HG03342 (cell line): ENCODE measurements at regions not wholly inside any gene's neighbourhood (a gene's known extent, or its start where the extent isn't known, plus 50 kb on each side); places are given as distances from the start of the nearest gene placed in this dataset.

Source experiments
- ATAC-seq: cut with Tn5 transposase; IDR thresholded peaks from one replicate; pipeline ENCODE4 v1.9.1; 2021; ENCODE audit warnings: mild to moderate bottlenecking, moderate library complexity; ENCODE audit not compliant: unreplicated experiment

DNA sequence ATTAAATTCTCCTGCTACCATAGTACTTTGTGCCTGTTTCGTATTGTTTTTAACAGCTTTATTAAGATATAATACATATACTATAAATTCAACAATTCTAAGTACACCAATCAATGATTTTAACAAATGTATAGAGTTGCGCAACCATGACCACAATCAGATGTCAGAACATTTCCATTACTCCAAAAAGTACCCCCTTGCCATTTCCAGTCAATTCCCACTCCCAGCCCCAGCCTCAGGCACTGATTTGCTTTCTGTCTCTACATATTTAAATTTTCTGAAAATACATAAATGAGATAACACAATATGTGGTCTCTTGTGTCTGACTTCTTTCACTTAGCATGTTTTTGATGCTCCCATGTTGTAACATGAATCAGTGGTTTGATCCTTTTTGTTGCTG lies 193.9 kb downstream of the FIGN start:
- ATAC-seq, result no peak

DNA sequence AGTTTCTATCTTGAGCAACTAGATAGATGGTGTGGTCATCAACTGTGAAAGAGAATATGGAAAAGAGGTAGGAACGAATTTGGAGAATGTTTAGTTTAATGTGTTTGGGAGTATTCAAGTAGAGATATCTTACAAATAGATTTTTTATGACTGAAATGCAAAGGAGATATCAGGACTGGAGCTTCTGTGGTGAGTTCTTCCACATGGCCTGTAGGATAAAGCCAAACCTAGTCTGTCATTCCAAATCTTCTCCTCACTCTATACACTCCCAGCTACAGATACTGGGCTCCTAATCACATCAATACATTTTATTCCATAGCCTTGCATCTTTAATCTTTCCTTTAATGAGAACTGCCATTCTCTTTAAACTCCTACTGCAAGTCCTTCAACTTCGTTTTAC lies 194.3 kb downstream of the FIGN start:
- no peak for ATAC-seq

DNA sequence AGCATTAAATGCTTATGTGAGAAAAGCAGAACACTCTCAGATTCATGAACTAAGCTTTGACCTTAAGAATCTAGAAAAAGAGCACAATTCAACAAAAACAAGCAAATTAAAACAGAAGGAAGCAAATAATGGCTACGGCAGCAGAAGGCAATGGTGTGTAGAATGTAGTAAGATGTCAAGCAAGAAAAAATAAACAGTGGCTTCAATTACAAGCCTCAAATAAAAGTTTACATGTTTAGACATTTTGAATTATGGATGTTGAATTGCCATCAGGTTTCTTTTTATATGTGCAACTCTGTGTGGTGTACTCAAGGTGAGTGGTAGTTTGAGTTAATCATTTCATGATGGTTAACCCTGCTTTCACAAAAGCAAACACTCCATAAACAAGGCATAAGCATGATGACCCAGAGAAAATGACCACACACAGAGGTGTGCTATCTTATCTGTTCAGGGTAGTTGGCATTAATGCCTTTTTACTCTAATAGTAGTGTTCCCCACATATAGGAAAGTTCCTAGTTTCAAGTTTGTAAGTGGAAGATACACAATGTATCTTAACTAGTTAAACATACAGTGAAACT lies 207.1 kb downstream of the FIGN start:
- ATAC-seq, result peak; percentile 50

DNA sequence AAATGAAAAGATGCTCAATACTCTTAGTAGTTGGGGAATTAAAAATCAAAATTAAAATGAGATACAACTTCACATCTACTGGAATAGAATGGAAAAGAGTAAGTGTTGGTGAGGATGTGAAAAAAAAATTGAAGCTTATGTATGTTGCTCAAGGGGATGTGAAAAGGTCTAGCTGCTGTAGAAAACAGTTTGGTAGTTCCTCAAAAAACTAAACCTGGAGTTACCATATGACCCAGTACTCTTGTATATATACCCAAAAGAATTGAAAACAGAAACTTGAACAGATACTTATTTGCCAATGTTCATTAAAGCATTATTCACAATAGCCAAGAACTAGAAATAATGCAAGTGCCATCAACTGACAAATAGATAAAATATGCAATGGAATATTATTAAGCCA lies 208.4 kb downstream of the FIGN start:
- no peak for ATAC-seq

DNA sequence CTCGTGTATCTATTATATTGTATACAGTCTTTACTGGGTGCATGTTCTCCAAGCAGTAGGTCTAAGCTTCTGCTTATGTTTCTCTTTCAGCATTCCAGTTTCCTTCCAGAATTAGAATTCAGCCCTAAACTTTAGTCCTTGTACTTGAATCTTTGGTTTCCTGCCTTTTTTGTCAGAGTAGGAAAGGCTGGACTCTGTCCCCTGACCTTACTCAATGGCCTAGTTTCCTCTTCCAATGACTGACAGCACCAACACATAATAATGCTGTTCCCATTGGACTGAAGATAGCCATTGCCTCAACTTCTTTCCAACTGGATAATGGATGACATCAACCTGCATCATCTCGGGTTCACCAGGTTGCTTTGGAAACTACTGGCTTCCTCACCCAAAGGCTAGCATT lies 217.0 kb downstream of the FIGN start:
- ATAC-seq, result no peak

DNA sequence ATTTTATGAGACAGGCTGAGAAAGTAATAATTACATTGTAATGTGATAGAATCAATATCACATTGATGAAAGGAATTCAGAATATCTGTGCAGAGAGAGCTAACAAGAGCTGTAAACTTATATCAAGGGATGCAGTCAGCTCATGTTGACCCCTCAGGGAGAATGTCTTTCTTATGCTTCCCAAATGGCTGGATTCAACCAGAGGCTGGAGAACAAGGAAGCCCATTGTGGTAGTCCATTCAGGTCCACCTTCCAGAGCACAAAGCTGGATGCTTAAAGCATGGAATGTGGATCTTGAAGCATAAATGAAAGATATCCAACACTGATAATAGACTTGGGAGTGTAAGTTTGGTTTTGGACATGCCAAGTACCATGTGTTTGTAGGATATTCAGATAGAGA lies 220.0 kb downstream of the FIGN start:
- no peak for ATAC-seq

DNA sequence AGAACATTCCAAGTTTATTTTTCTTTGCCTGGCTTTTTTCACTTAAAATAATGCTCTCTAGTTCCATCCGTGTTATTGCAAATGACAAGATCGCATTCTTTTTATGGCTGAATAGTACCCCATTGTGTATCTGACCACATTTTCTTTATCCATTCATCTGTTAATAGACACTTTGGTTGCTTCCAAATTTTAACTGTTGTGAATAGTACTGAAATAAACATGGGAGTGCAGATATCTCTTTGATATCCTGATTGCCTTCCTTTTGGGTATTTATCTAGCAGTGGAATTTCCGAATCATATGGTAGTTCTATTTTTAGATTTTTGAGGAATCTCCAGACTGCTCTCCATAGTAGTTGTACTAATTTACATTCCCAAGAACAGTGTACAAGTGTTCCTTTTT lies 230.5 kb downstream of the FIGN start:
- no peak for ATAC-seq

DNA sequence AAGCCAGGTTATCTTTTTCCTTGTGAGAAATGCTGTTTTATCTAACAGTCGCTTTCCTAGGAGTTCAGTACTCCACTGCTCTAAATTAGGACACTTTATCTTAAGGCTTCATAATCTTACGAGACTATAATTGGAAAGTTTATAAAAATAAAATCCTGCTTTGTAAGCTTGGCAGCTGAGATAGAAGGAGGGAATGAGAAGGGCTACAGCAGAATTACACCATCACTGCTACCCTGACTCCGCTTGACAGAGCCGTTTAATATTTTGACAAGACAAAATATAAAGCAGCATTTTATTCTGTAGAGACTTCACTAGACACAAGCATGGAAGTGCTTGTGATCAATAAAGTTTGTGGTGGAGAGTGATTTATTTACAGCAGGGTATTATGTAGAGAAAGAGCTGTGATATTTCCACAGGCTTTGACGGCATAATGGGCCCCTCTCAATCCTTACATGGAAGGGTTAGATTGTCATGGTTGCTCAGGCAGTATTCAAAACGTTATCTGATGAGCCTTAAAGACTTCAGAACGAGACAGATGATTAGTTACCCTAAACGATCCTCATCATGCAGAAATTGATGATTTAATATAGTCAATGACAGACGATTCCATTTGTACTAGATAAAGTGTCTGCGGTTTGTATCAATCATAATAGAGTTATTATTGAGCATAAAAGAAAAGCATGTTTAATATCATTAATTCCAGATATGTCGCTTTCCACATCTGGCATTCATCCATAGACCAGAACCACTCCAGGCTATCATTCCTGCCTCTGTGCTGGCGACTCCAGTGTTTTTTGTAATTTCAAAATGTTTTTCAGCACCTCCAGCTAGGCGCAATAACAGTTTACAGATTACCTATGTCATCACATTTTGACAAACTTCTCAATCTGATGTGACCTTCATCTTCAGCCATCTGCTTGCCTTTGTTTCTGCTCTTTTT lies 242.2 kb downstream of the FIGN start:
- ATAC-seq, result no peak

DNA sequence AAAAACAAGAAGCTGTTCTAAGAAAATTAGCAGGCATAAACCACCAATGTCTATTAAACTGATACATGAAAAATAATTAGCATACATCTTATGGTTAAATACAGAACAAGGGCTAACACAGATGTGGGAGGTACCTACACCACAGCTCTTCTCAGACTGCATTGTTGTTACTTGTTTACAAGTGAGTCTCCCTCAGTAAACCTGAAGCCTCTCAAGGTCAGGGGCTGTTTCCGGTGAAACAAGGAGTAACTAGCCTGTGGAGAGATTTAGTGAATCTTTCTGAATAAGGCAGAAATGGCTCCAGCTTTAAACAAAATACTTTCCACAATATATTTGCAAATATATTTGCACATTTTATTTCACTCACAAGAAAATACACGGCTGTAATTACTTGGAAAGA lies 244.0 kb downstream of the FIGN start:
- ATAC-seq, result no peak

DNA sequence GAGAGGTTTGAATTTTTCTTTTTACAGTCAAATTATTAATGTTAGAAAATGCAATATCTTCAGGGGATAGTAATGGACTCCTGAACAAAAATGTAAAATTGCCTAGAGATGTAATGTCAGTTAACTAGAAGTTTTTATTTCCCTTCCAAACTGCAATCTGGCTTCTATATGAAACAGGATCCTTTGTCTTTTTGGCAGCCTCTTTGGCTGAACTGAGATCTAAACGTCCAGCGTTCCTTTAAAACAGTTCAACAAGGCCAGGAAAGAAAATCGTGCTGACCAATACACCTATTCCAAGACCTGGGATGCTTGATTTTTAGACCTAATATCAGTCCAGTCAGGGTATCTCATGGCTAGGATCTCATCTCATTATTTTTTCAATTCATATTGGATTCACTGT lies 245.5 kb downstream of the FIGN start:
- no peak for ATAC-seq

DNA sequence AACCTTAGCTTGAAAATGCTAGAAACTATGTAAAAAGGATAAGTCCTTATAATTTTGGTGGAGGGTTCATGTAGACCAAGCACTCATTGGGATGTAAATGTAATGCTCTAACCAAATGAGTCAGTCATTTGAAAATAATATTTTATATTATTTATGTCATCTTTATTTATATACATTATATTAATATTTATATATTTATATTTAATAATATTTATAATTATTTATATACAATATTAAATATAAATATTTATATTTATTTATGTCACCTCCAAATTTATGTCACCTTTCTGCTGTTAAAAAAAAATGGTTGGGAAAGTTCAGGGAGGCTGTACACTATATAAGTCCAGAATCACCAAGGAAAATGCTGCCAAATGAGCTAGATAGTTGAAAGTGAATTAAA lies 254.3 kb downstream of the FIGN start:
- no peak for ATAC-seq

DNA sequence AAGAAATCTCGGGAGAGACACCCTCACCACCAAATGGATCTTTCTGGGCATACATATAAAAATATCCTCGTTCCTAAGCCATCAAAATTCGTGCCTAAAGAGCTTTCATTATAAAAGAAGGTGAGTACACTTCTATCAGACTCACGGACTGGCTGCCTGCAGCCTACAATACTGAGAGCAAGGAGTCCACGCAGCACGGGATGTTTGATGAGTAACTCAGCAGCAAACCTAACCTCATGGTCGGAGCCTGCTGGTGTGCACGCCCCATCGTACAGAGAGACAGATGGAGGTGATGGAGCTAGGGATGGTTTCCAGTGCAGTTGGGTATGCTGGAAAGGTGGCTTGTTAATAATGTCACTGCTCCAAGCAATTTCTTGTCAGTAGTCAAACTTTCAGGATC lies 256.2 kb downstream of the FIGN start:
- no peak for ATAC-seq

DNA sequence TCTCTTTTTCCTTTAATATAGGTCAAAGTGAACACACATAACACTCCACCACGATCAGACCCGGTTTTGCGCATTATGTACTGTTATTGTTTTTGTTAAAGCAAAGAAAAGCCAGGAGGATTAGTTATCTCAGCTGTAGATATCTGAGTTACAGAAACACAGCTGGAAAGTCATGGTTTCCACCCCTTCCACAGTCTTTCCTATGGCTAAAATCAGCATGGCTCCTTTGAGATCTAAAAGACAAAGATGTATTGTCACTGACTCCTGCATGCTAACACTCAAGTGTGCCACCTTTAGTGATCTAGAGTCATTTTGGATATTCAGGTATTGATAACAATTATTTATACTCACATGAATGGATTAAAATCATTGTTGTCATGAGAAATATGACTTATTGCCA lies 260.0 kb downstream of the FIGN start:
- ATAC-seq, result no peak

DNA sequence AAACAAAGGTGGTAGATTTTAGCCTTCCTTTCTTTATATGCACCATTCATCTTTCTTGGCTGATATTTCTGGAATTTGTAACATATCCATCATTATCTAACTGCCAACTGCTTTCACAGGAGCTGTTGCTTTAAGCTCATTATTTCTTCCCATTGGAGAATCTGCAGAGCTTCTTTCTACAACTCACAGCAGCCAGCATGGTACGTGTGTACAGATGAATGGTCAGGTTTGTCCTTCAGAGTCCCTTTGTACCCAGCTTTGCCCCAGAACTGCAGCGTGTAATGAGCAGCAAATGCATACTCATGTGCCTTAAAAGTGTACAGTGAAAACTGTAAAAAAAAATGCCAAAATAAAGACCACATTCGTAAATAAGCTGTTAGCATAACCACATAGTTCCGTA lies 260.9 kb downstream of the FIGN start:
- no peak for ATAC-seq

DNA sequence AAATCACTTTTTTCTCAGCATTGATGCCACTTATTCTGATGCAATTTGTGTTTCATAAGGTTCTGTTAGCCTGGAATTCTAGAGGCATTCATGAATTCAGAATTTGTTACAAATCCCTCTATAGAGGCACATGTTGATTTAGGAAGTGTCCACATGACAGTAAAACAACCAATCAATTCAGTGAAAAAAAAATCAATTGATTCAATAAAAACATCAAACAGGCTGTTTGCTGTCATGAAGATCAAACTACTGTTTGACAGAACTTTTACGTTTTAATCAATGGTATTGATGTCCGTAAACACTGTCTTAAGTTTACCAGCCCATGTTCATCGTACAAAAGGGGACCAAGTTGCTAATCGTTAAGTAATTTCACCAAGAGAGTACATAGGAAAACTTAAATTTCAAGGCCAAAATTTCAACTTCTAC lies 261.5 kb downstream of the FIGN start:
- no peak for ATAC-seq

DNA sequence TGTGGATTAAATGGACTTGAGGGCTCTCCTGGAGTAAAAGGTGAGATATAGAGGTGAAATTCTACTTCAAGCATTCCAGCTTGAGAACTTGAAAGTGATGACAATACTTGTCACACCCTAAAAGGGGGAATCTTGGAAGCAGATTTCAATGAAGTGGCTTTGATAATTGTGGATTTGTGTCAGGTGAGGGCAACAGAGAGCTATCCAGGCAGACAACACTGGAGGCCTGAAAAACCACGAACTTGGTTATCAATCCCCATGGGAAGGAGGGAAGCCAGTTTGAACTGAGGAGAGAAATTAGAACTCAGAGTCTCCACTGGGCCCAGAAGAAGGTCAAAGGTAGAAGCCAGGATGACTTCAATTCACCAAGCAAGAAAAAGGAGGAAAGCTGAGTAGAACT lies 263.9 kb downstream of the FIGN start:
- ATAC-seq, result no peak

DNA sequence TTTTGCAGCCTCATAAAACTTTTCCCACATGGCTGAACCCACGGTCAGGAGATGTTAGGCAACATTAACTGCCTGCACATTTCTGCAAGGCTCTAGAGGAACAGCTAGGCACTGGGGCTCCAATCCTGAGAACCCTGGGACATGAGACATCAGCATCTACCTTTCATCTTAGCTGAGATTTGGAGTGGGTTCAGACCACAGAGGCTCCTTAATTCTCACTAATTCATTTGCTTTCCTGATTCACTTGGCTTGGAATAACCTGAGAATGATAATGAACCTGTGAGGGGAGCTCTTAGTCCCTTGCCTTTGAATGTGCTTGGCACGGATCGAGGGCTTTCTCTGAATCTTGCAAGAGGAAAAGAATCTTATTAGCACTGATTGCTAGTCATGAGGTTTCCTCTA lies 266.2 kb downstream of the FIGN start:
- ATAC-seq, result no peak

DNA sequence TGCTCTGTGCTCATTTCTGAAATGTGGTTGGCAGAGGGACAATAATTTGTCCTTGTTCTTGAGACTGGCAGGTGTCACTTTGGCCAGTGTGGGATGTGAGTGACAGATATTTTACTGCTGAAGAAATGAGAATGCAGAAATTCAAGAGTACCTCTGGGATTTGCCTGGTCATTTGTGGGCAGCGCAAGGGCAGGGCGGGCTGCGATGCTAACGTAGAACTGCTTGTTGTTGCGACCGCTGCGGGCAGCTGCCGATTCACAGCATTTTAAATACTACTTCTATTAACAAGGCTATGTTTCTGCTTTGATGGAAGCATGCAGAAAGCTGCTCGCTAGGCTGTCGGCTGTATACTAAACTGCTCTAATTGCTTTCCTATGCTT lies 268.6 kb downstream of the FIGN start:
- ATAC-seq, result no peak

DNA sequence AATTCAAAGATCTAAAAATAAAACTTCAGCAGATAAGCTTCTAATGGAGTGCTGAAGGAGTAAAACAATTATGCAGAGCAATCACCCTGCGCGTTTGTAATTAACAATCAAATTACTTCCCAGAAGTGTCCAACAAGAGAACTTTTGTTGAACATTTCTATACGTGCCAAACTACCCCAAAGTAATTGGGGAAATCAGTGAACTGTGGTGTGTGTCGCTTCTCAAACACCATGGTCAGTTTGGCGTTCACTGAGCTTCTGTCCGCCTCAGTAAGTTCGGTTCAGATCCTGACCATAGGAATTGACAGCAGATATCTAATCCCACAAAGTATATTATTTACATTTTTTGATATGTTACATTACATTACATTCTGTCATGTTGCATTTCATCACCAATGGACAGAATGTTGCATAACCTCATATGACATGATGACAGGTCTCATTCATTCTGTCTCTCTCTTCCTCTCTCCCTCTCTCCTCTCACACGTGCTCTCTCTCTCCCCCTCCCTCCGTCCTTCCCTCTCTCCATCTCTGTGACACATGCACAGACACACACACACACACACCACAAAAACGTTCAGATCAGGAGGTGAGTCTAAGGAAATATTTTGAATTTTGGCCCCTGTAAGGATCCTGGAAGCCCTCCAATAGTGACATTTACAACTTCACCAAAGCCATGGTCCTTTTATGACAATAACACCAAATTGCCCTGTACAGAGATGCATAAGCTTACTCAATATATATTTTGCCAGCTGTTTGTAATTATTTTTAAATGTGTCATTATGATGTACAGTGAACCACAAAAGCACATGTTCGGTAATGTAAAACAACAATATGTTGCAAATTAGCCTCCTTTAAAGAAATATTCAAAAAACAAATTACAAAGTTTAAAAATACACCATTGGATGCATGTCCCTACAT lies 269.2 kb downstream of the FIGN start:
- no peak for ATAC-seq

DNA sequence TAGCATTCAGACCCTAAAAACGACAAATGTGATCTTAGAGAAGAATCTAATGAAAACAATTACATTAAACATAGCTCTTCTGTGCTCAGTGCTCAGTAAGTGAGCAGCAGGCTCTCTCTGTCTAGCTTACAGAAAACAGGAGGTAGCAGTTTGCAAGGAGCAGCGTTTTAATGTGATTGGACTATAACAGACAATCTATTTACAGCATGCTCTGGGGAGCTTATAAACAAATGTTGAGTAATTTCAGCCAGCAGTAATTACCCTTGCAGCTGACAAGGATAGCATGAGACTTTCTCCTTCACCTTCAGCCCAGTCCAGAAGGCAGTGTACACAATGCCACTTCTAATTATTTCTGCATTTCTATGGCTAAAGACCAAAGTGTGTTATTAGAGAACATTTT lies 270.4 kb downstream of the FIGN start:
- ATAC-seq, result no peak

DNA sequence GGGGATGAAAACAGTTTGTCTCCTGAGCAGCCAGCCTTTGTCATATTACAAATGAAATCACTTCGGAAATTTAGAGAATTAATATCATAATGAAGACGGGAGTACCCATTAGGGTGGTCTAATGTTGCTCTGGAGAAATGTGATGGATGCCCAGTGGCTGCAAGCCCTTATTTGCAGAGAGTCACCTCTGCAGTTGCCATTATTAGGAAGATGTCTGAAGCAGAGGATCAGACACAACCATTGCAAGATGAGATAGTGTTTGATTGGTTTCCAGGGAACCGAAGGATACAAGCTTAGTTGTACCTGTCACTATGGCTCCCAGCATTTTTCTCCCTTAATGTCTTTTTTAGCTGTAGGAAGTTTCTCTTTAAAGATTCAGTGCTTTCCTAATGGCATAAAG lies 272.4 kb downstream of the FIGN start:
- no peak for ATAC-seq

DNA sequence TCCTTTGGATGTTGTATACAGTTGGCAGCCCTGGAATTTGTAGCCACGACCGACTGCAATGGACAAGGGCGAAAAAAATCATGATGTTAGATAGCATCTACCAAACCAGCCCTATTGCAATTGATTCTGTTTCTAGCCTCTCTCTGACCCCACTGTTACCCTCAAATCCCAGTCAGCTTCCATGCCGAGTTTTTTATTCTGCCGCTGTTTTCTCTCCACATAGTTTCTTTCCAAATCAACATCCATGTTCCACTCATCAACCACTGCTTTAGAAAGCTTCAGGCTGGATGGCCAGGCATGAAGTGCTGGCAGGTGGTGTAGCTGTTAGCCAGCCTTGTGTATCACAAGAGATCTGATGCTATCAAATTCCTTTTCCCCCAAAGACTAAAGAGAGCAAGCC lies 272.8 kb downstream of the FIGN start:
- no peak for ATAC-seq
